ENCODE measurements at regions not wholly inside any gene's neighbourhood (a gene's known extent, or its start where the extent isn't known, plus 50 kb on each side); places are given as distances from the start of the nearest gene placed in this dataset.
"Not testable (repeated sequence)": the region's sequence is repeated elsewhere in the genome, so short reads cannot be mapped to it uniquely, and the experiment has no call there.

DNA sequence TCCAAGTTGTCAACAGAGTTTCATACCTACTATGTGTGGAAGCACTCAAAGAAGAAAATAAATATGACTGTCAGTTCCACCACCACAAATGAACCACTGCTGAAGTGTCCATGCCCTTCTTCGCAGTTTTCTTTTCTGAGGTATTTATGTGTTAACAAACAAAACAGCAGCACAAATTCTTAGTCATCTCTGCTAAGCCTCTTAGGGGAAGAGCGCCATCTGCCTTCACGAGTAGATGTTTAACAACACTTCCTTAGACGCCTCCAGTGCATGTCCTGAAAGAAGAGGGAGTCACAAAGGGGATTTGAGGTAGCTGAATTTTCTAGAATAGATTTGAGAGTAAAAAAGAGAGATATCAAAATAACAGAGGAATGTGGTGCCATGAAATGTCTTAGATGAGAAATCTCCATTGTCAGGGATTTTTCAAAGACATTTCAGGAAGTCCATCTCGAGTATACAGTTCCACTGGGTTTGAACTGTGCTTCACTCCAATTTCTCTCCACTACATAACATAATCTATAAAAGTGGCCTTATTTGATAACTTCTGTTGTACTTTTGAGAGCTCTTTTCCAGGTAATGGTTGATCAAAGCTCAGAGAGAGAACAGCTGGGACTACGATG lies 775.3 kb upstream of the POM121L12 start:
- DNase-seq (ENCODE audit: low read depth) = no peak

GRCh38 chr7:52257890-52258289 lies 777.5 kb upstream of the POM121L12 start:
- DNase-seq (ENCODE audit: low read depth) = no peak

DNA sequence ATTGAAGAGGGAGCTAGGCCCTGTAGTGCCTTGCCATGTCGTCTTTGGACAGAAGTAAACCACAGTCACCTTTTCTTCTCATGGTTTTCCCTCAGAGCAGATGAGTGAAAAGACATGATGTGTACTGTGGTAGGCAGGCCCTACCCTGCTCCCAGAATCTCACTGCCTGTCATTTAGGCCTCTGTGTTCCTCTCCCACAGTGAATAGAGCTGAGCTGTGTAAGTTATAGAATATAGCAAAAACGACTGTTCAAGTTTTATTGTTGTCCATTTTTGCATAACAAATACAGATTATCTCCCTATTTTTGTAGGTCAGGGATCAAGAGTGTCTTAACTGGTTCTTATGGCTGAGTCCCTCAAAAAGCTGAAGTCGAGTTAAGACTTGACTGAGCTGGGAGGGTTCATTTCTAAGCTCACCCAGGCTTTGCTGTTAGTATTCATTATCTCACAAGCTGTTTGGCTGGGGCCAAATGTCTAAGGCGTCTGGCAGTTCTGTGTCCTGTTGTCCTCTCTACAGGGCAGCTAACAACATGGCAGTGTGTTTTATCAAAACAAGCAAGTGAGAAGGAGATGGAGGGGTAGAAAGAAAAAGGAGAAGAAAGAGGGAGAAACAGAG lies 780.9 kb upstream of the POM121L12 start:
- no peak for DNase-seq (ENCODE audit: low read depth)

- DNase-seq (ENCODE audit: low read depth) = no peak
These were observed 781.5 kb upstream of the POM121L12 start for GRCh38 chr7:52253953-52254352.

GRCh38 chr7:52249741-52250140 lies 785.7 kb upstream of the POM121L12 start:
- no peak for DNase-seq (ENCODE audit: low read depth)

DNA sequence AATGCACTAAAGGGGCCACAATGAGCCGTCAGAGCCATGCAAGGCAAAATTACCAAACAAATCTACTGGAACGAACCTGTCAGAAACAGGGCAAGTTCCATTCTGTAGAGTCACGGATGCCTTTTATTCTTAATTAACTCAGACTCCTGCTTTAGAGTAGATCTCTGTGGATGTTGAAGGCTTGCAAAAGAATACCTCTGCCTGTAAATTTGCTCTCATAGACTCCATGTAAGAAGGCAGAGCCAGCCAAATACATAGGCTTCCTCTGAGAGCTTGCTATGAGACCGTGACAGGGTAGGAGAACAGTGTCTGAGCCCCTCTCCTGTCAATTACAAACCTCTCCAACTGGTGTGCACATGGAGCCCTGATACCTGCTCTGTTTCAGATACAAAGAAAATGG lies 787.9 kb upstream of the POM121L12 start:
- DNase-seq (ENCODE audit: low read depth) = no peak

DNA sequence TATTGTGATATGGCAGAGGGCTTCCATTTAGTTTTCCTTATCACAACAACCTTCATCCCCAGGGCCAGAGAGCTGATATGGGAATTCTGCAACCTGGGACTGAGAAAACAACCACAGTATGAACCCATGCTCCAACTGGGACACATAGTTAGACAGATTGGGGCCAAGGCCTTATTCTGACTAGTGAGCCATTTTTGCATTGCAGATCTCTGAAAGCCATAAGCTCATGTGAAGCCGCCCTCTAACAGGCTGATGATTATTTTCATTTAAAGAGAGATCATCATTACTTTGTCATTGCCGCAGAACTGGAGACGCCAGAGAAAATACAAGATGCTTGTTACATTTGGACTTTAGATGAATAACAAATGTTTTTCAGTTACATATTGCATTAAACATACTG lies 791.7 kb upstream of the POM121L12 start:
- DNase-seq (ENCODE audit: low read depth) = no peak

GRCh38 chr7:52233248-52233647 lies 802.2 kb upstream of the POM121L12 start:
- no peak for DNase-seq (ENCODE audit: low read depth)

DNA sequence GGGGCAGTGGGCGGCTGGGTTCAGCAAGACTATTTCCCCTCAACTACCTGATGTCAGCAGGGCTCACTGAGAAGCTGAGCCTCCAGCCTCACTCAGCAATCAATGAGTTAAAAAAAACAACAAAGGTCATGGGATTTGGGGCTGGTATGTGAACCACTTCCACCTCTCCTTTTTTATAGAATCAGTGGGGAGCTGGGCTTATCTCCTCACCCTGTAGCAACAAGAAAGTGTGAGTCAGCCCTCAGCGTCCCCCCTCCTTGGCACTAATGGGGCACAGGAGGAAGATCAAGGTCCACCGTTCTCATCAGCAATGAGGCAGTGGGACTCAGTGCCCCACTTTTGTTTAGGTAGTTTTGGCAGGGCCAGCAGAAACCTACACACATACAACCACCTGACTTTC lies 823.5 kb upstream of the POM121L12 start:
- DNase-seq (ENCODE audit: low read depth) = no peak

GRCh38 chr7:52209614-52210013 lies 825.8 kb upstream of the POM121L12 start:
- no peak for DNase-seq (ENCODE audit: low read depth)

GRCh38 chr7:52197221-52197620 lies 838.2 kb upstream of the POM121L12 start:
- DNase-seq (ENCODE audit: low read depth) = no peak

DNA sequence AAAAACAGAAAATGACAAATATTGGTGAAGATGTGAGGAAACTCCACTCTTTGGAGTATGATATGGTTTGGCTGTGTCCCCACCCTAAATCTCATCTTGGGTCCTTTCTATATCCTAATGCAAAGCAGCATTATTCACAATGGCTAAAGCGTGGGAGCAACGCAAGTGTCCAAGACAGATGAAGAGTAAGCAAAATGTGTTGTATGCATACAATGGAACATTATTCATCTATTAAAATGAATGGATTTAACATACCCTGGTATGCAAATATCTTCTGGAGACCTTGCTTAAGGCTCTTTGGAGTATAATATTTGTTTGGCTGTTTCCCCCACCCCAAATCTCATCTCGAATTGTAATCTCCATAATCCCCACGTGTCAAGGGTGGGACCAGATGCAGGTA lies 839.8 kb upstream of the POM121L12 start:
- no peak for DNase-seq (ENCODE audit: low read depth)

DNA sequence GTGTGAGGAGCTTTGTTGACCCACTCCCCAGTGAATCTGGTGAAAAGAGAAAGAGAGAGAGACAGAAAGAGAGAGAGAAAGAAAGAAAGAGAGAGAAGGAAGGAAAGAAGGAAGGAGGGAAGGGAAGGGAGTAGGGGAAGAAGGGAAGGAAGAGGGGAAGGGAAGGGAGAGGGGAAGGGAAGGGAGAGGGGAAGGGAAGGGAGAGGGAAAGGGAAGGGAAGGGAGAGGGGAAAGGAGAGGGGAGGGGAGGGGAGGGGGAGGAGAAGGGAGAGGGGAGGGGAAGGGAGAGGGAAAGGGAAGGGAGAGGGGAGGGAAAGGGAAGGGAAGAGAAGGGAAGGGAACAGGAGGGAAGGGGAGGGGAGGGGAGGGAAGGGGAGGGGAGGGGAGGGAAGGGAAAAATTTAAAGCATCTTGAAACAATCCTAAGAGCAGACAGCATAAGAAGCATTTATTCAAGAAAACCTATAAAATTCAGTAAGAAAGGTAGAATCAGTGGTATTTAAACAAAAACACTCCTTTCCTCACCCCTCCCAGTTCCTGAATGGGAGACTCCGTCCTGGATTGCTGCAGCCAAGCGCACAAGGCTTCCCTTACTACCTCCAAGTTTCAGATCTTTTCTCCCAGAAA lies 846.2 kb upstream of the POM121L12 start:
- no peak for DNase-seq (ENCODE audit: low read depth)

DNA sequence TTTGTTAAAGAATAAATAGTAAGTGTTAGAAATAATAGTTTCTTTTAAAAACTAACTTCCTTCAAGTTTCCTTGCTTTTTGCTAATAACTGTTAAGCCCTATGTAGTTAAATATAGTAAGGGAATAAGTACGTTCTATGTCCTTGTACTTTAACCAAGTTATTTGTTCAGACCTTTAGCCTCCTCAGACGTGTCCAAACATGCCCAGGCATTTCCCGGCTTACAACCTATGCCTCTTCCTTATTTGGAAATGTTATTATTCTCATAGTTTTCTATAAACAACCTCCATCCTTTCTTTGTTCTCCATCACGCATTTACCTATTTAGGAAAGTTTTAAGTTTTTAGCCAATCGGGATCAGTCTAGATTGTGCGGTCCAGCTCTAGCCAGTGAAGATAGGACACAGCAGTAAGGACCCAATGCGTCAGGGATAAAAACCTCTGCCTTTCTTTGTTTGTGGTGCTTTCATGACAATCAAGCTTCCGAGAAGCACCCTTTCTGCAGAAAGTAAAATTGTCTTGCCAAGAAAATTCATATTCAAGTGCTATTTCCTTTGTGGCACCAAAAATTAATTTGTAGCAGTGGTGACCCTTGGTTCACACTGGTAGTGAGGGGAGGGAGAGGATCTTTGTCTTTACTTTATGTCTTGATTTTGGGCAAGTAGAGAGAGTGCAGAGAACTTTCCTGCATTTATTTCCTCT lies 851.3 kb upstream of the POM121L12 start:
- DNase-seq (ENCODE audit: low read depth) = no peak

GRCh38 chr7:52179934-52180333 lies 855.5 kb upstream of the POM121L12 start:
- no peak for DNase-seq (ENCODE audit: low read depth)

- DNase-seq (ENCODE audit: low read depth) = no peak
These were observed 851.5 kb upstream of the COBL start for GRCh38 chr7:52168085-52168484.

DNA sequence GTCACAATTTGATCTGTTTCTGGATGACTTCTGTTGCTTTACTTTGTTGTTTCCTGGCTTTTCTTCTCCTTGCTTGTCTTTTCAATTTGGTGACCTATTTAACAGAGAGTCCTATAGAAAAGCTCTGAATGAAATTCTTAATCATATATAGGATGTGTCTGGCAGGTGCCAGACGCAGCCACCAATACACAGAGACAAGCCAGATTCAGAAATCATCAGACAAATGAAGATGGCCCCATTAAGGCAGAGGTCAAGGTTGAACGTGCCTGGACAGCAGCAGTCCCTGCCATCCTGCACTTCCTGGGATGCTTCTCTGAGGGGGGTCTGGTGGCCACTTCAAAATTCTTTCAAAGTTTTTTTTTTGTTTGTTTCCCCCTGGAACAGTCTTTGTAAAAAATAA lies 846.7 kb upstream of the COBL start:
- no peak for DNase-seq (ENCODE audit: low read depth)

DNA sequence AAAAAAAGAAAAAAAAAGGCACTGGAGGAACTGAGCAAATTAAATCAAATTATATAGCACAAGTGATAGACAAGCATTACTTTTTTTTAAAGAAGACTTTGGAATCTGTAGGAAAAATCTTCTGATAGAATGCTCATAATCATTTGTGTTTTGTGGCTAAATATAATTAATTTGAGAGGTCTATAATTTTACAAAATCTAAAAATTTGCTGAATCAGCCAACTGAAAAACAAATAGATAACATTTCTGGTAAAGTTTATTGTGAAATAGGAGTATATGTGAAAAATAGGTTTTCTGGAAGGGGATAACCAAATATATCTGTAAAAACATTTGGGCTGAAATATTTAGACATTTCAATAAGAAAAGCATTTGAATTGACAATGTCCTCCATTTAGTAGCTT lies 844.9 kb upstream of the COBL start:
- DNase-seq (ENCODE audit: low read depth) = no peak

- DNase-seq (ENCODE audit: low read depth) = not testable (repeated sequence)
These were observed 842.8 kb upstream of the COBL start for GRCh38 chr7:52159421-52159820.

DNA sequence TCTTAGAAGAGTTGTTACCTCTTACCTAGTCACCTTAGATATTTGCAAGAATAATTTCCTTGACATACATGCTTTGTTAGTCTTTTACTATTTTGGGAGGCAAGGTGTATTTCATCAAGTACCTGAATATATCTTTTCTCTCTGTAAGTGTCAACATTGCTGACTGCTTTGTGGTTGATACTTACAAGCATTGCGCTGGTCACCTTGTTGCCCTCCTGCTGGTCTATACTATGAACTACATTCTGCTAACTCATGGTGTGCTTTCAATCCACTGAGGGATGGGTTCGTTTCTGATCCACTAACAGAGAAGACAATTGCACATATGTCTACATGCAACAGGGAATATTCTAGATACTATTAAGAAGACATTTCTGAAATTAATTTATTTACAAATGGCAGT lies 837.8 kb upstream of the COBL start:
- no peak for DNase-seq (ENCODE audit: low read depth)

- DNase-seq (ENCODE audit: low read depth) = no peak
These were observed 835.0 kb upstream of the COBL start for GRCh38 chr7:52151559-52151958.

DNA sequence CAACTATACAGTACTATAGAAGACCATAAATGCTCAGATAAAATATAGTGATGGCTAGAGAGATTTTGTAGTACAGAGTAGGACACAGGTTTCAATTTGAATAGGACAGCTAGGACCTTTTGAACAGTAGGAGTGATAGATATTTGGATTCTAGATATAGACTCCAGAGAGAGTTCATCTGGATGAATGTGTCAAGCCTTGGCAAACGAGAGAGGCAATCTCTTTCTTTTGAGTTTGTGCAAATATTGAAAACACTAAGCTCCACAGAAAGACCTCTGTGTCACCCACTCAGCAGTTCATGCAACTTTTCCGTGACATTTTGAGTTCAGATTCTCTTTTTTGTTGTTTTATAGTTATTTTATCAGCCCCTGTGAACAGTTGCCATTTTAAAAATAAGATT lies 834.3 kb upstream of the COBL start:
- DNase-seq (ENCODE audit: low read depth) = no peak
